GM19395 (cell line): ENCODE measurements at regions not wholly inside any gene's neighbourhood (a gene's known extent, or its start where the extent isn't known, plus 50 kb on each side); places are given as distances from the start of the nearest gene placed in this dataset.

Source experiments
- ATAC-seq: cut with Tn5 transposase; IDR thresholded peaks from one replicate; pipeline ENCODE4 v1.9.1; 2021; ENCODE audit warnings: mild to moderate bottlenecking, moderate library complexity; ENCODE audit not compliant: unreplicated experiment

DNA sequence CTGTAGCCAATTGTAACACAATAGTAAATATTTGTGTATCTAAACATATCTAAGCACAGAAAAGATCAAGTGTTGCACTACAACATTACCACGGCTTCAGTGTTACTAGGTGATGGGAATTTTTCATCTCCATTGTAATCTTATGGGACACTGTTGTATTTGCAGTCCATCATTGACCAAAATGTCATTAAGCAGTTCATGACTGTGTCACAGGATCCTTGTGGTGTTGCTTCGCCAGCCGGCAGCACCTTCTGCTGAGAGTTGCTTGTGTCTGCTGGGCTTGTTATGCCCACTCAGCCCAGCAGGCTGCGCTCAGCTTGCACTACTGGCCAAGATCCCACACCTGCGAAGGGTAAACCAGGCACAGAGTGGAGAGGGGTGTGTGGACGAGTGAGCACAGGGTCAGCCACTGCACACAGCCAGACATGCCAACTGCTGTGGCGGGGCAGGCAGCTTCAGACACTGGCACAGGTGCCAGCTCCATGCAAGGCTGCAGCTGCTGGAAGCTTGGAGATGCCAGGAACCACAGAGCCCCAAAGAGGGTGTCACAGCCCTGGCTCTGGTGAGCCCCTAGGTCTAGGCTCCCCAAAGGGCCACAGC lies 273.7 kb downstream of the CETN3 start:
- no peak for ATAC-seq

DNA sequence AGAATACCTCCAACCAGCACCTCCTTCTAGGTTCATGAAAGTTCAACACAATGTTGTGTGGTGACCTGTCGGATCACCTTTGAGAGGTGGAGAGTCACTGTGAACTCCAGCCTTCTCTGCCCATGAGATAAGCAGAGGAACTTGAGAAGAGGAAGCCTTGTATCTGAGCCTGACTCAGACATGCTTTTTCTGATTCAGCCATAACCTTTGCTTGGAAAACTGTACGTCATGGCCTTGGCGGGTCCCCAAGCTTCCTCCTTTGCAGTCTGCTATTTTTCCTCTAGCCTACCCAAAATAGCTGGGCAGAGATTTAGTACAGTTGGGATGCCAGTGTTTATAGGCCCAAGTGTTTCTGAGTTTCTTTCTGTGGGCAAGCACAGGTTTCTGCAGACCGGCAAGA lies 274.7 kb downstream of the CETN3 start:
- ATAC-seq: no peak

GRCh38 chr5:90134381-90134780 lies 275.2 kb downstream of the CETN3 start:
- ATAC-seq: no peak

DNA sequence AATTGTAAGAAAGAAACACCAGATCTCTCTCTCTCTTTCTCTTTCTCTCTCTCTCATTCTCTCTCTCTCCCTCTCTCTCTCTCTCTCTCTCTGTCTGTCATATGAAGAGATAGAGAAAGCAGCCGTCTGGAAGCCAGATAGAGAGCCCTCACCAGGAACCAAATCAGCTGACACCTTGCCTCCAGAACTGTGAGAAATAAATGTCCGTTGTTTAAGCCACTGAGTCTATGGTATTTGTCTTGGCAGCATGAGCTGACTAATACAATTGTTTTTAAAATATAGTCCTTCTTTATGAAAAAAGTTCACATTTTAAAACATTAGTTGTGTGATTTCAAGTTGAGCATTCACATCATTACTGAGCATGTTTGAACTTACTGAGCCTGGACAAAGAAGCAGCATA lies 275.6 kb downstream of the CETN3 start:
- ATAC-seq: no peak

DNA sequence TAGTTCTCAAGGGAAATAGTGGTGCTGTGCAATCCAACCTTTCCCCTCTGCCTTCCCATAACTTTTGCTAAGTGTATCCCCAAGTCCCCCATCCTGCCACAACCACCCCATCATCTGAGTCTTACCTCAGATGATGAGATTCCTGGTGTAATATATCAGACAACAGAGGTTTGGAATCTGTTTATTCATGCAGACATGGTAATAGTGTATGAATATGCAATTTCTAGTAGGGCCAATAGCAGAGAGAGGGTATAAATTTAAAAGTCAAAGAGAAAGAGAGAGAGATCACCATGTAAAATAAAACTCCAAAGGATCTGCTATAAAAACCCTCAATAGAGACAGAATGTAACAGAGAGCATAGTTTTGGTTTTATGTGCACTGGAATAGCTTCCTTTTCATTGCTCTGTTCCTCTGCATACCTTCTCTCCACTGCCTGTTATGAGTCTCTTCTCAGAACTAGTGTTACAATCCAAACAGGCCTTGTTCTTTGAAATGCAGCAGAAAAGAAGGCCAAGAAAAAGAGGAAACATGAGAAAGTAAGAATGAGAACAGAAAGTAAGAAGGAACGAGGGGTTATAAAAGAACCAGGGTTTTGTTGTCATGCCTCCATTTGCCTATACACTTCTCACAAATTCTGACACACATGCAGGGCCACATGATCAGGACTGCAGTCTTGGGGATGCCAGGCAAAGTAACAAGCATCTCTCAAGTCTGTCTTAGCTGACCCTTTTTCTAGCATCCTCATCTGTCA lies 278.0 kb downstream of the CETN3 start:
- ATAC-seq: peak; percentile 86

GRCh38 chr5:90128551-90128950 lies 281.0 kb downstream of the CETN3 start:
- no peak for ATAC-seq

DNA sequence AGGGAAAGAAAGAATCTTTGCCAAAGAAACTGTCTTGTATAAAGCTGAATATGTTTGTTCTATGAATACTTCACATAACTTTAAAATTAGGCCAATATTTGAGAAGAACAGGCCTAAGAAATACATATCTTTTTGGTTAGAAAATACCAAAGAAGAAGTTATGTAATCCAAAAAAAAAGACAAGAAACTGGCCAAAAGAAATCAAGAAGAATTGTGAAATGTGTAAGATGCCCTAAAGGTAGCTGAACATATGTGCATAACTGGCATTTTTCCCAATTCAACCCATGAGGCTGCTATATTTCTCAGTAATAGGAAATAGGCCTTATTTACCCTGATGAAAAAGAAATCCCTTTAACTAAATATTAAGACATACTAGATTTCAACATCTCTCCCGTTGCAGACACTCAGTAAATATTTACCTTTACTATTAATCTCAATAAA lies 290.0 kb downstream of the CETN3 start:
- no peak for ATAC-seq

DNA sequence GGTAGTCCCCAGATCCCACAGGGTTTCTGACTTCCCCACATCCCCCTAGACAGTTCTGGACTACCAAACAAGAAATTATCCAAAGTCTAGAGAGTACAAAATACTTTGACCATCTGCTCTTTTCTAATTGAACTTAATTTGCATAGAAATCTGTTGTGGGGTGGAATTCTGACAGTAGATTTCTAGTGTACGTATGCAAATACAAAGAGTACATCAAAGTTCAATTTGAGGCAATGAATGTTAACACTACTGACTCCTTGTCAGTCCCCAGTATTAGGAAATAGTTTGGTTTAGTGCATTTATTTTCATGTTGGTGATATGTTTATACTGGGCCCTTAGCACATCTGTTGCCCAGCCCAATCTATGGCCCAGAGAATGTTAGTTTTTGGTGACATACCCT lies 292.6 kb downstream of the CETN3 start:
- ATAC-seq: no peak

GRCh38 chr5:90113108-90113507 lies 296.4 kb downstream of the CETN3 start:
- no peak for ATAC-seq

DNA sequence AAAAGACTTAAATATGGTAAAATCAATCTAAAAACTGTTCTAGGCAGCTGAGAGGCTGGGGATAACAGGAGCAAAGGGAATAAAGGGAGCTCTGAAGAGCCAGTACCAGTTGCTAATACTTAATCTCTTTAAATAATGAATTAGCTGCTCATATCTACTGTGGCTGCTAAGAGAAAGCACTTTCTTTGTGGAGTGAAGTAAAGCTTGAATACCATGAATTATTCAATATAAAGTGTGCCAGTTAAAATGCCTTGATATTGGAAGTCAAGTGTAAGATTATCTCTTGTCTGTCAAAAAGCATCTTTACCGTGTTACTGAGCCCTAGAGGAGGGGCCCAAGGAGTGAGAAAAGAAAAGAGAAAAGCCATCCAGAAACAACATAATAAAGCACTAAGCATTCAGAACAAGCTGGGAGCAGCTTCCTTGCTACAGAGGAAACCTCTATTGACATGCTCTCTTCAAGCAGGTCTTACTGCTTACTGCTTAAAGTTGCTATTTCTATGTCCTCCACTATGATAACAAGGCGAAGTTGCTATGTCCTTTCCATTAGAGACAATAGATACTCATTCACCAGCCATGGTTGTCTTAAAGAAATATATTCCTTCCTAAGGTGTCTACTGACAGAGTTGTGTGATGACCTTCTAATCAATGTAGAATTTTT lies 297.4 kb downstream of the CETN3 start:
- no peak for ATAC-seq

- no peak for ATAC-seq
These were observed 298.1 kb downstream of the CETN3 start for GRCh38 chr5:90111364-90112032.

GRCh38 chr5:90109285-90109684 lies 300.3 kb downstream of the CETN3 start:
- no peak for ATAC-seq

DNA sequence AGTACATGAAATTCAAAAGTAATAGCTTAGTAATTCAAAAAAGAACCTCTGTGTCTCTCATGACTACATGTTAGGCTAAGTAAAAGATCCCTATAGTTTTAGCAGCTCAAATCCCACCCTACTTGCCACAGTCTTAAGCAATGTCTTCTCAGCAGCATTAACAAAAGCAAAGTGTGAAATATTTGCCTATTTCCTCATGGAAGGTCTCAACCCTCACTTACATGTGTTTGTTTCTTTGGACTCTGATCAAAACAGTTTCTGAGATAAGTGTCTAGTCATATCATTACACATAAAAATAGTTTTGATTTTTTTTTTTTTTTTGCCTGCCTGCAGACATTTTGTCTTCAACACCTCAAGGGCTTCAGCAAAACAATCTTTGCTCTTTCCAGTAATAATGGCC lies 310.5 kb downstream of the CETN3 start:
- no peak for ATAC-seq

DNA sequence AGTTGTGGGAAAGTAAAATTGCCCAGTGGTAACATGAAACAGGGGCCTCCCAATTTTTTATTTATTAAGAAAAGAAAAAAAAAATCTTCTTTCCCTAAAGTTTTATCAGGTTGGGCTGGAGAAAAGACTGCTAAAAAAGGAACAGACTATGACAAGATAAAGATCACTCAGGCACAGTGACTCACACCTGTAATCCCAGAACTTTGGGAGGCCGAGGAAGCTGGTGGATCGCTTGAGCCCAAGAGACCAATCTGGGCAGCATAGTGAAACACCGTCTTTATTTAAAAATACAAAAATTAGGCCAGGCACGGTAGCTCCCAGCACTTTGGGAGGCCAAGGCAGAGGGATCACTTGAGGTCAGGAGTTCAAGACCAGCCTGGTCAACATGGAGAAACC lies 312.5 kb downstream of the CETN3 start:
- no peak for ATAC-seq

DNA sequence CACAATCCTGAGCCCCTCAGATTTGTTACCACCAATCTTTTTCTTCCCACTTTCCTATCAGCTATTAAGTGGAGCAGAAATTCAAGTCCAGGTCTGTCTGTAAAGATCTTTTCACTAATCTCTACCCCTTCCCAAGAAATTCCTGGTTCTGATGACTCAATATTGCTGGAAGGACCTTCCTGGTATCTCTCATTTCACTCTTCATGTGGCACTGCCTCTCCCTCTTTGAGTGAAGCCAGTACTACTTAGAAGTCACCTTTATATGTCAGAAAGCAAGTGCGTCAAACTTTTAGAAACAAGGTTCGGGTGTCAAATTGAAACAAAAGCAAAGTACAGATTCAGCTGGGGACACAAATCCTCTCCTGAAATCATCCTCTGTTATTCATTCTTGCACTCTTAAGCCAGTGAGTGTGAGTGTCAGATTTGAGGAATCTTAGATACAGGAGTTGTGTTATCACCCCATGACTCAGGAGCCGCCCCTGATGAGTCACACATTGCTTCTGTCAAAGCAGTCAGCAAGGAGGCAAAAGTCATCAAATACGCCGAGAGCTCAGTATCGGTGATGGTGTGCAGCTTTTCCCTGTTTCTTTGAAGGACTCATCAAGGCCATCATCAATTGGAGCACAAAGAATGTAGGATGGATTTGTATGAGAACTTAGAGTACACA lies 313.0 kb downstream of the CETN3 start:
- ATAC-seq: no peak

DNA sequence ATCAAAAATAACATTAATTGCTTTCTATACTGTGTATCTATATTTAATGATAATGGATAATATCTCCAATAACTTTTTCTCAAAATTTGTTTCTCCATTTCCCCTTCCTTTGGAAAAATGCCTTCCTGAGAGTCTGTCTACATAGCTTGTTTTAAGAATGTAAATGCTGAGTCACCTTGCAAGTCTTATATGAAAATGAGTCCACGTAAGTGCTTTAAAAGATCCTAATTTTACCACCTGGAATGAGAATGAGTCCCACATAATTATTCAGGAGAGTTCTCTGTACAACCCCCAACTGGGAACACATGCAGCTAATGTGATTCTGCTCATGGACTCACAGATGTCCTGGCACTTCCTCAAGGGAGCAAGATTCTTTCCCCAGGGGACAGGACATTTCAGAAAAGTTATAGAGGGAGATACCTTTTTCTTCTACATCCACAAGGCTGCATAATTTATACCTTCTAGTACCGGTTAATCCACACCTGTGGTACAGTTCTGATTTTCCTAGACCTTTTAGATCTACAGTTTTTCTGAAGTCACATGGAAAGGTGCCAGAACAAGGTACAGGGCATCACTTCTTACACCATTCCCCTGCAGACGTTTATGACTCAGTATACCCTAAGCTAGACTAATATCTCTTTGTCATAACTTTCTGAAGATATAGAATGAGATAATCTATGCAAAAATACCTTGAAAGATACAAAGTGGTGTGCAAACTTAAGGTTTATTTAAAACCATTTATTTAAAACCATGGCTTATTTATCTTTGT lies 314.1 kb downstream of the CETN3 start:
- no peak for ATAC-seq

DNA sequence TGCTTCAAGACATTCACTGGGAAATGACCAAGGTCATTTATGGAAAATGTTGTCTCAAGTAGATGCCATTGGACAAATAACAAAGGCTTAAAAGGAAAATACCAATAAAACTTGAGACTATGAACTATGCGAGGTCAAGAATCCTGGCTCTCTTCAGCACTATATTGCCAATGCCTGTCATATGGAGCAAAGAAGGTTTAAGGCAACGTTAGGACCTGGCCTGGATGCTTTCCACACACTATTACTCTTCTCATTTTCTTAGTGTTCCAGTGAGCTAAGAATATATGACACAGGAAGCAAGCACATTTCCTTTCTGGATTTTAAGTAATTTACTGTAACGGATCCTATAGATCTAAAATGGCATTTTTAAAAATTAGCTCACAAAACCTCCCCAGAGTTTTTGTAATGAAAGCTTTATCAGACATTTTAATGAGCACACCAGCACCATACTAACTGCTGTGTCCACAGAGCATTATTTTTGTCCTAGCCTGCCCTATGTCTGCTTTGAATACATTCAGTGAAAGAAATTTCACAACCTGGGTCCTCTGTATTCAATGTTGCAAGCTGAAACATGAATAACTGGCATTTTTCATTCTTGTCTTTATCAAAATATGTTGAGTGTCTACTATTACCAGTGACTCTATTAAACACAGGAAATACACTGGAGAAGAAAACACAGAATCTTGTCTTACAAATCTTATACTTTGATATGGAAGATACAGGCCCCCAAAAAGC lies 315.6 kb downstream of the CETN3 start:
- ATAC-seq: no peak

DNA sequence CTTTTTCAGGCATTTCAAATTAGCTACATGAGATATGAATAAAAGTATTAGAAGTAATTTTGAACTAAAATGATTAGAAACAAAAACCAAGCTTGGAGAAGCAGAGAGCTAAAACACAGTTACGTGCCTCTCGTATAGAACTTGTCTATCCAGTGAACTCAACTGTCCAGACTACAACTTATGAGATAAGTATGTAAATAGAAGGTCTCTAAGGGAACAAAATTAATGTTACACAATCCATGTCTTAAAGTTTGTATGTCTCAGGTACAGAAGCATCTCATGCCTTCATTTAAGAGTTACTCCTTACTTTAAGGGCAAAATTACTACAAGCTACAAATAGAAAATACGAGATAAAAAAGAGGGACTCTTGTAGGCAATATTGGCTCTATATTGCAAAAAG lies 316.8 kb downstream of the CETN3 start:
- no peak for ATAC-seq

DNA sequence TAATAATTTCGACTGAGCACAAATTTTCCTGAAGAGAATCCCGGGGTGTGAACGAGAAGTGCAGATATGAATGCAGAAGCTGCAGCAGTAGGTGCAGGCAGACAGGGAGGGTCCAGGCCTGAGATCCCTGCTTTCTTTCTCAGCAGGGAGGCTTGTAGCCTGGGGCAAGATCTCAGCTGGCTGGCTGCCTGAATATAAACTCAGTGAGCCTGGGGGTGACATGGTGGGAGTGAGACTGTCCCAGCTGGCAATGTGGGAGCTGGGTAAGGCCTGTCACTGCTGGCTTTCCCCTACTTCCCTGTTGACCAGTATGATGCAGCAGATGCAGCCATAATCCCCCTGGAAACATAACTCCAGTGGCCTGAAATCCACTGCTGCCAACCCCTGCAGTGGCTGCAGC lies 325.2 kb downstream of the CETN3 start:
- ATAC-seq: no peak
